ENCODE measurements at regions not wholly inside any gene's neighbourhood (a gene's known extent, or its start where the extent isn't known, plus 50 kb on each side); places are given as distances from the start of the nearest gene placed in this dataset.

DNA sequence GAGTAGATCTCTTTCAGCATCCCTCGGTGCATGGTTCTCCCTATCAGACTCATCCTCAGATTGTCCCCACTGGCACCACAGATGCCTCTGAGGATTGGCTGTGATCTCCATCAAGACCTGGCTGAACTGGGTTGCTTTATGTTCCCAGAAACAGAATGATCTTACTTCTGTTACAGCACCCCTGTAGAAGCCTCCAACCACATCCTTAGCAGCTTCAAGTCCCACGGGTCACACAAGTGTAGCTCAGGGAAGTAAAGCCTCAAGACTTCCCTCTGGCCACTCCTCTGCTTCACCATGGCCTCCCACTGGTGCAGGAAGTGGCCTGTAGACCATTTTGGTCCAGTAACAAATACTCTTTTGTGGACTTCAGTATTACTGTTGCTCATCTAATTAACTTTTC lies 566.4 kb upstream of the SUCLG2 start:
- no peak for TF ChIP-seq EZH2 (IDR thresholded peaks at IDR 0.05; ENCODE audit: borderline replicate concordance, low read depth, low read length, poor library complexity, severe bottlenecking)
- TF ChIP-seq, protein P1, sequence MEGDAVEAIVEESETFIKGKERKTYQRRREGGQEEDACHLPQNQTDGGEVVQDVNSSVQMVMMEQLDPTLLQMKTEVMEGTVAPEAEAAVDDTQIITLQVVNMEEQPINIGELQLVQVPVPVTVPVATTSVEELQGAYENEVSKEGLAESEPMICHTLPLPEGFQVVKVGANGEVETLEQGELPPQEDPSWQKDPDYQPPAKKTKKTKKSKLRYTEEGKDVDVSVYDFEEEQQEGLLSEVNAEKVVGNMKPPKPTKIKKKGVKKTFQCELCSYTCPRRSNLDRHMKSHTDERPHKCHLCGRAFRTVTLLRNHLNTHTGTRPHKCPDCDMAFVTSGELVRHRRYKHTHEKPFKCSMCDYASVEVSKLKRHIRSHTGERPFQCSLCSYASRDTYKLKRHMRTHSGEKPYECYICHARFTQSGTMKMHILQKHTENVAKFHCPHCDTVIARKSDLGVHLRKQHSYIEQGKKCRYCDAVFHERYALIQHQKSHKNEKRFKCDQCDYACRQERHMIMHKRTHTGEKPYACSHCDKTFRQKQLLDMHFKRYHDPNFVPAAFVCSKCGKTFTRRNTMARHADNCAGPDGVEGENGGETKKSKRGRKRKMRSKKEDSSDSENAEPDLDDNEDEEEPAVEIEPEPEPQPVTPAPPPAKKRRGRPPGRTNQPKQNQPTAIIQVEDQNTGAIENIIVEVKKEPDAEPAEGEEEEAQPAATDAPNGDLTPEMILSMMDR (conservative IDR thresholded peaks at IDR 0.05; ENCODE audit: low read depth, low read length) = no peak
